Activated B cell treated with CpG ODN at 0.5 μM for 24 hours (primary cell): ENCODE measurements at regions not wholly inside any gene's neighbourhood (a gene's known extent, or its start where the extent isn't known, plus 50 kb on each side); places are given as distances from the start of the nearest gene placed in this dataset.
"Not testable (repeated sequence)": the region's sequence is repeated elsewhere in the genome, so short reads cannot be mapped to it uniquely, and the experiment has no call there.

ENCODE experiments used
- ATAC-seq: fragments of 200-7000 bp; cut with Tn5 transposase; one replicate; pipeline ENCODE4 v1.10.0; 2021; ENCODE audit warnings: low read depth, mild to moderate bottlenecking, moderate library complexity
- CTCF ChIA-PET: fragments of 350-600 bp; sonication (Branson Sonifier 250); formaldehyde crosslinking; loops from one replicate; lab custom pipeline; 2021; ENCODE audit warnings: antibody characterized with exemption; lab: Charles Lee
- POLR2A ChIA-PET: fragments of 350-600 bp; sonication (Branson Sonifier 250); formaldehyde crosslinking; loops from one replicate; lab custom pipeline; 2021; ENCODE audit warnings: antibody characterized with exemption; lab: Charles Lee
- DNase-seq: peaks from one replicate; pipeline ENCODE4 v3.0.0; 2022
- H3K27ac Mint-ChIP-seq: one replicate; pipeline ENCODE4 v1.8.0; 2020; ENCODE audit warnings: mixed read lengths
- H3K27me3 Mint-ChIP-seq: one replicate; pipeline ENCODE4 v1.8.0; 2021; ENCODE audit warnings: mixed read lengths
- H3K36me3 Mint-ChIP-seq: one replicate; pipeline ENCODE4 v1.8.0; 2021; ENCODE audit warnings: low read depth, mixed read lengths
- H3K4me1 Mint-ChIP-seq: one replicate; pipeline ENCODE4 v1.8.0; 2021; ENCODE audit warnings: mixed read lengths
- H3K4me3 Mint-ChIP-seq: one replicate; pipeline ENCODE4 v1.8.0; 2020; ENCODE audit warnings: mild to moderate bottlenecking, mixed read lengths
- H3K9me3 Mint-ChIP-seq: one replicate; pipeline ENCODE4 v1.8.0; 2020; ENCODE audit warnings: mixed read lengths
- intact Hi-C: fragments of 100-400 bp; cut with micrococcal nuclease; formaldehyde crosslinking; loops from one replicate; pipeline ENCODE4 v1.15.1; 2024
- TF ChIP-seq, protein P1 (sequence below): fragments of 200-600 bp; IDR thresholded peaks from one replicate; pipeline ENCODE4 v1.8.0; 2022; ENCODE audit warnings: antibody characterized with exemption, mild to moderate bottlenecking

DNA sequence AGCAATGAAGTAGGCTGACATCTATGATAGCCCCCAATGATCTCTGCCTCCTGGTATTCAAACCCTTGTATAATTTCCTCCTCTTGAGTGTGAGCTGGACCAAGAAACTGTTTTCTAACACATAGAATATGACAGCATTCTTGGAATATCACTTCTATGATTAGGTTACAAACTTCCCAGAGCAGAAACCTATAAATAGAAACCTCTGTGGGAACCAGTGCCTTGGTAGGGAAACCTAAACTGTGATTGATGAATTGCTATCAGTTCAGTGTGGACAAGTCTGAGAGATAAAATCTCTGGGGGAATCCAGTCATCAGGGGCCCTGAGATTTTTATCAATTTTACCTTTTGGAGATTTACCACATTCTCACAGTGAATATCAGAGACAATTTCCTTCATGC is 756.5 kb upstream of the AGA start:
- TF ChIP-seq, protein P1, sequence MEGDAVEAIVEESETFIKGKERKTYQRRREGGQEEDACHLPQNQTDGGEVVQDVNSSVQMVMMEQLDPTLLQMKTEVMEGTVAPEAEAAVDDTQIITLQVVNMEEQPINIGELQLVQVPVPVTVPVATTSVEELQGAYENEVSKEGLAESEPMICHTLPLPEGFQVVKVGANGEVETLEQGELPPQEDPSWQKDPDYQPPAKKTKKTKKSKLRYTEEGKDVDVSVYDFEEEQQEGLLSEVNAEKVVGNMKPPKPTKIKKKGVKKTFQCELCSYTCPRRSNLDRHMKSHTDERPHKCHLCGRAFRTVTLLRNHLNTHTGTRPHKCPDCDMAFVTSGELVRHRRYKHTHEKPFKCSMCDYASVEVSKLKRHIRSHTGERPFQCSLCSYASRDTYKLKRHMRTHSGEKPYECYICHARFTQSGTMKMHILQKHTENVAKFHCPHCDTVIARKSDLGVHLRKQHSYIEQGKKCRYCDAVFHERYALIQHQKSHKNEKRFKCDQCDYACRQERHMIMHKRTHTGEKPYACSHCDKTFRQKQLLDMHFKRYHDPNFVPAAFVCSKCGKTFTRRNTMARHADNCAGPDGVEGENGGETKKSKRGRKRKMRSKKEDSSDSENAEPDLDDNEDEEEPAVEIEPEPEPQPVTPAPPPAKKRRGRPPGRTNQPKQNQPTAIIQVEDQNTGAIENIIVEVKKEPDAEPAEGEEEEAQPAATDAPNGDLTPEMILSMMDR: no peak

GRCh38 chr4:178202422-178202821 is 760.2 kb upstream of the AGA start:
- ChIA-PET POLR2A (no interaction called here), CTCF (no interaction called here)
- Mint-ChIP-seq H3K36me3 (no peaks in the 10 kb centered on the region), H3K4me1 (no peaks in the 10 kb centered on the region), H3K27me3 (no peaks in the 10 kb centered on the region), H3K27ac (no peak overlapping the region), H3K9me3 (peaks cover 6% of the 10 kb centered on the region), H3K4me3 (no peak overlapping the region)
- no peak for ATAC-seq
- DNase-seq: no peak
- TF ChIP-seq, protein P1: no peak
- intact Hi-C loops: no loop called here

More for the DNA sequence above, 756.5 kb upstream of the AGA start:
- POLR2A ChIA-PET: no interaction called here
- H3K27me3 Mint-ChIP-seq: no peaks in the 10 kb centered on the region
- ATAC-seq: no peak
- no peak for DNase-seq
- CTCF ChIA-PET: no interaction called here
- no peaks in the 10 kb centered on the region for H3K4me1 Mint-ChIP-seq
- no peak overlapping the region for H3K27ac Mint-ChIP-seq
- no peak overlapping the region for H3K4me3 Mint-ChIP-seq
- no peaks in the 10 kb centered on the region for H3K36me3 Mint-ChIP-seq
- intact Hi-C loops: no loop called here
- H3K9me3 Mint-ChIP-seq: no peaks in the 10 kb centered on the region

DNA sequence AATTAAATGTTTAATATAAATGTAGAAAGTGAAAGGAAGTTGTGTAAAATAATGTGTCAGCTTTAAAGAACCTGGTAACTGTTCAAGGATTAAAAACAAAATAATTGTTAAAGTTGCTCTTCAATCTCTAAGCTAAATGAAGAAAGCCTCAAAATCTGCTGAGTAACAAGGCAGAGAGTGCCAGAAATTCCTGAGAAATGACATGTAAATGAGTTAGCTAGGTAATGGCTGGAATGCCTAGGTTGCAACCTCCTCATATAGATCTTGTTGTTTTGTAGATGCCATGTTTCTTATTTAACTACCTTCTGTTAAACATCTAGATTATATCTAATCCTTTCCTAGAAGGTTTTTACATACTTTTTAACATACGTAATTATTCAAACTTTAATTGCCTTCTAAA is 763.6 kb upstream of the AGA start:
- intact Hi-C loops: no loop called here
- H3K27me3 Mint-ChIP-seq: no peaks in the 10 kb centered on the region
- ChIA-PET POLR2A (no interaction called here), CTCF (no interaction called here)
- H3K4me1 Mint-ChIP-seq: no peaks in the 10 kb centered on the region
- TF ChIP-seq, protein P1: no peak
- H3K27ac Mint-ChIP-seq: no peak overlapping the region
- DNase-seq (no peak), ATAC-seq (no peak)
- H3K36me3 Mint-ChIP-seq: no peaks in the 10 kb centered on the region
- no peak overlapping the region for H3K4me3 Mint-ChIP-seq
- H3K9me3 Mint-ChIP-seq: peaks cover 15% of the 10 kb centered on the region

DNA sequence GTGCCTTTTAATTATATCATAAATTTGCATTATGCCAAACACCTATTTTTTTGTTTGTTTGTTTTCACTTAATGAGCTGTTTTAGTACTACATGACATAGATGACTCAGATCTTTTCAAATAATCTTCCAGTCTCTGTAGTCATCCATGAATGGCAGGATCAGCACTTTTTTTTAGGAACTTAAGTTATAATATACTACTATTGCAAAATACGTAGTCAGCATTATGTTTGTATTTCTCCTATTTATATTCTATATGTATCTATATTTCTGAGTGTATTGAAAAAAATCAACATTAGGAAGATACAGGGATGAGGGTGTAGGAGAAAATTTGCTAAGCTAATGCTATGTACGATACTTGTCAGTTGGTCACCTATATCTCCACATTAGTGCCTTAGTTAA is 773.1 kb upstream of the AGA start:
- no peak overlapping the region for H3K27ac Mint-ChIP-seq
- H3K36me3 Mint-ChIP-seq: no peaks in the 10 kb centered on the region
- H3K27me3 Mint-ChIP-seq: no peaks in the 10 kb centered on the region
- intact Hi-C loops: no loop called here
- DNase-seq: no peak
- H3K9me3 Mint-ChIP-seq: no peaks in the 10 kb centered on the region
- H3K4me1 Mint-ChIP-seq: no peaks in the 10 kb centered on the region
- TF ChIP-seq, protein P1: no peak
- POLR2A ChIA-PET: no interaction called here
- CTCF ChIA-PET: no interaction called here
- H3K4me3 Mint-ChIP-seq: no peak overlapping the region
- ATAC-seq: no peak

DNA sequence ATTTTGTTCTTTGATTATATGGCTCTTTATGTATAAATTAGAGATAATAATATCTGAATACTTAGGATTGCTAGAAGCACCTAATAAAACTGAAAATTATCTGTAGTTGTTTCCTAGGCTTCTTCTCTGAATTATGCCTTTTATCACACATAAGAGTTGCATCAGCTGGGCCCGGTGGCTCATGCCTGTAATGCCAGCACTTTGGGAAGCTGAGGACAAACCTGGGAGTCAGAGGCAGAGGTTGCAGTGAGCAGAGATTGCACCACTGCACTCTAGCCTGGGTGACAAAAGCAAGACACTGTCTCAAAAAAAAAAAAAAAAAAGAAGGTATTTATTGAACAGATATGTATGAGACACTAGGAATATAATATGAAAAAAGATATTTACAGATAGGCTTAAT is 773.5 kb upstream of the AGA start:
- no peaks in the 10 kb centered on the region for H3K9me3 Mint-ChIP-seq
- TF ChIP-seq, protein P1: no peak
- ChIA-PET CTCF (no interaction called here), POLR2A (no interaction called here)
- H3K27me3 Mint-ChIP-seq: no peaks in the 10 kb centered on the region
- no peak overlapping the region for H3K4me3 Mint-ChIP-seq
- no peak for DNase-seq
- ATAC-seq: no peak
- intact Hi-C loops: no loop called here
- no peak overlapping the region for H3K27ac Mint-ChIP-seq
- no peaks in the 10 kb centered on the region for H3K4me1 Mint-ChIP-seq
- no peaks in the 10 kb centered on the region for H3K36me3 Mint-ChIP-seq

GRCh38 chr4:178226421-178226820 is 784.2 kb upstream of the AGA start:
- H3K4me3 Mint-ChIP-seq, ATAC-seq, H3K36me3 Mint-ChIP-seq, H3K4me1 Mint-ChIP-seq, intact Hi-C loops, POLR2A ChIA-PET, DNase-seq, H3K27ac Mint-ChIP-seq, CTCF ChIA-PET, H3K27me3 Mint-ChIP-seq: not testable (repeated sequence)
- peaks cover 21% of the 10 kb centered on the region for H3K9me3 Mint-ChIP-seq
